NCI-H460 (cell line): ENCODE measurements at regions not wholly inside any gene's neighbourhood (a gene's known extent, or its start where the extent isn't known, plus 50 kb on each side); places are given as distances from the start of the nearest gene placed in this dataset.

Experiments used
- DNase-seq: peaks from one replicate; pipeline ENCODE4 v3.0.0-alpha.2; 2016; ENCODE audit warnings: low read depth; ENCODE audit errors: extremely low read depth

DNA sequence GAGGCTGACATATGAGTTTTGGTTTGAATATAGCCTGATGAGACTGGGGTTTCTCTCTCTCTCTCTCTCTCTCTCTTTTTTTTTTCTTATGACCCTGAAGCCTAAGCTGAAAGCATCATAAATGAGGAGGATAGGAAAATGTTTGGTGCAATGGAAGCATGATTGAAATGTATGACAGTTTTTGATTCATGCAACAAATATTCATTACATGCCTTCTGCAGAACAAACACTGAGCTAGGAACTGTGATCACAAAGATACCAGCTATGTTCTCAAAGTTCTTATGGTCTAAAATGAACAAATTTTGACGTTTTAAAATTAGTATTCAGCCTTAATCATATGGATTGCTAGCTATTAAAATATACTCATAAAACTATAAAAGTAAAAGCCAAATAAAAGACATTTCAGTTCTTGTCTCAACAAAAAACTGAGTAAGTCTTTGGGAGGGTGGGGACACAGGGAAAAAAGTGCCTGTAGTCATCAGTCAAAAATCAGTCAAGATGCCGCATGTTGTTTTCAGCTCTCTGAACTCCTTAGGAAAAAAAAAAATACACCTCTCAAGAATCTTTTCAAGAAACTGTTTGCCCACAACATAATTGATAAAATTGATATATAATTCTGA, 57.2 kb downstream of the NKX6-1 start:
- no peak for DNase-seq

DNA sequence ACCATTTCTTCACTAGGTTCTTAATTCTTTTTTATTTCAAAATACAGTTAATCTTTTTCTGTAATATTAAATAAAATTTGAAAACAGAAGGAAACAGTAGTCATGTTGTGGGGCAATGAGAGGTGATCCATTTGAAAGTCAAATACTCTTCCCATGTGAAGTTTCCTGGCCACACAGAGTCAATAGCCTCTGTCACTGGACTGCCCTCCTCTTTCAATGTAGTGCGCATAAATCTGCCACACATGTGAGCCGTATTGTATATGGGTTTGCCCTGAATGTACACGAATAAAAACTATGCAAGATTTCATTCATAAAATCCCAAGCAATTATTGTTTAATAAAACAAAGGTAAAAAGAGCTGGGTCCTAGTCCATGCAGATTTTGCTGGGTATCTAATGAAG, 59.1 kb downstream of the NKX6-1 start:
- DNase-seq: no peak

DNA sequence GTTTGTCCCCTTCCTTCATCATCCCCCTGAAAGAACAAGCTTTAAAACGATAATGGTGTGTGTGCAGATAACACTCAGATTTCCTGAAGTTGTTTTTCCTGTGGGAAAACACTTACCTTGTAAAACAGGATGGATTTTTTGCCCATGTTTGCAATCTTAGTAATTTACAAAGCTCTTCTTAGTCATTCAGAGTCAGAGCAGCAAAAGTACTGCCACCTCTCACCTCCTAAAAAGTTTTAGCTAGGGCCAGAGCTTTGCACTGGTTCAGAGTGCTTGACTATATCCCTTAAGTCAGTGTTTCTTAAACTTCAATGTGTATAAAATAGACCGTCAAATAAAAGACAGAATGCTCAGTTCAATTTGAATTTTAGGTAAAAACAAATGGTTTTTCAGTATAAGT, 62.3 kb downstream of the NKX6-1 start:
- no peak for DNase-seq

DNA sequence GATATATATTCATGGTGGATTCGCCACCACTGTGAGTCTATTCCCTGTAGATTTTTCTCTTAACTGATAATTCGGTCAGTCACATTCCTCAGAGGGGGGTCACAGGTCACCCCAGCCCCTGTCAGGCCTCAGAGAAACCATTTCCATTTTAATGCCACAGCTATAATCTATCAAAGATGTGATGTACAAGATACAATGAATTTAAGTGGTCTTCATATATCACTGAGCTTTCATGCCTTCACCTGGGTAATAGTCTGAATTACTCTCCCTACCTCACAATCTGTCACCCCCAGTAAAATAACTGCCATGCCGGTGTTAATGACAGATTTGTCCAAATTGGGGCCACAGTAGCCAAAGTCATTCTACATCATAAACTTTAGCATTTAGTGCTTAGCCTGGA, 64.7 kb downstream of the NKX6-1 start:
- no peak for DNase-seq

DNA sequence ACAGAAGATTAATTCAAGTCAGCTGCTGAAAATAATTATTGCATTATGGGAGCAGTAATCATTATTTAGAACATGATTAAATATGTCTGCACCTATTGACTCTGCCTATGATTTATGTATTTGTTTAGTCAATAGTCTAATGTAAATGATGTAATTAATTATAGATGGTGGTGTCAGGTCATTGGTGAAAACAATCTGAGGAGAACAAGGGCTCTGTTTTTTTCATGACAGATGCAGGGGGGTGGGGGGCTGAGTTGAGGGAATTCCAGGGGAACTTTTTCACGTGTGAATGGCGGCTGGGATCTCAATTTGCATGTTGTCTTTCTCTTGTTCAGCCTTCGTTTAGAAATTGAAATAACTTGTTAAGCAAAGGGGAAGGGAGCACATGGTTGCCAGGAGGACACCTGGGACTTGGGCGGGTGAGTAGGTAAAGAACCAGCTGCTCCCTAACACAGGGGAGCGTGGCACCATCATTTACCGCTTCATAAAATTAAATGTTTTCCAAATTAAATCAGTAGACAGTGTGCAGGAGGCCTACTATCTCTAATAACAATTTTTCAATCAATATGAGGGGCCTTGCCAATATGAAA, 65.4 kb downstream of the NKX6-1 start:
- no peak for DNase-seq

DNA sequence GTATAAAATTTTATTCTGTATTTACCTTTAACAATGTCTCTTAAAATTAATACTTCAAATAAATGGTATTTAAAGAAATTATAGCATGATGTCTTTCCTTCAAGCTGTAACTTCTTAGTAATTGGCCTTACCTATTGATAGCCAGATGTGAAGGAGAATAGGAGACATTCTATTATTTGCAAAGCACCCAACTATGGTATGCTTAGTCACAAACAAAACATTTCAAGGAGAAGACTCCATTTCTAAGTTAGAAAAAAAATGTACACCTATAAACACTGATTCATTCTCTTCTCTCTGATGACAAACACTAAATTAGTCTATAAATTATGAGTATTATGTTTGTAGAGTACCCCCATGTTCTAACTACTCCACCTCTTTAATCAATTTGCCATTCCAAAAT, 66.4 kb downstream of the NKX6-1 start:
- DNase-seq: no peak

DNA sequence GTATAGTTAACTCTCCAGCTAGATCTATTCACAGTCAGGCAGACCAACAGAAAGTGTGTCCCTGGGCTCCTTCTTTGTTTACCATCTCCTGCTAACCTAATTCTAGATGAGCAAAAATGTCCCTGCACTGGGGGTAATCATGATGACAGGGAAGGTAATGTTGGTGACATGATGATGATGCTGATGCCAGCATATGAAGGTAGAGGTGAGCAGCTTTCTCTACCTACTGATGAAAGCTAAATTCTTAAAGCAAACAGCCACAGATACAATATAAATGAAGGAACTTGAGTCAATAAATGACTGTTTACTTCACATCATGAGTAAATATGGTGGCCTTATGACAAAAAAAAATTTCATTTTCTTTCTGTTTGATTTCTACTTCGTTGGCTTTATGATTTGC, 78.5 kb downstream of the NKX6-1 start:
- no peak for DNase-seq

DNA sequence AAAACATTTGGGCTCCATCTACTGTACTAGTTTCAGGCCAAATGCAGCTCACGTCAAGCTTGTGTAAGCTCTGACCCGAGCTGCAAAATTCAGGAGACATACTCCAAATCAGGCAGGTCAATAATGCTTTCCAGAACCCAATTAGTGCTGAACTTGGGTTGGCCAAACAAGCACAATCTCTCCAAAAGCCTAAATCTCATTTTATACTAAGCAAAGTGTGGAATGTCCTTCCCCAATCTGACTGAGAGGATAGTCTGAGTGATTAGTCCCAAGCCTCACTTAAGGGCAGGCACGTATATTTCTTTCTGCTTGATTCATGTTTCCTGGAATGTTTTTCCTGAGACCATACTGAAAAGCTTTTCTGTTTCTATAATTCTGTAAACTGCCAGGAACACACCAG, 79.9 kb downstream of the NKX6-1 start:
- DNase-seq: no peak

DNA sequence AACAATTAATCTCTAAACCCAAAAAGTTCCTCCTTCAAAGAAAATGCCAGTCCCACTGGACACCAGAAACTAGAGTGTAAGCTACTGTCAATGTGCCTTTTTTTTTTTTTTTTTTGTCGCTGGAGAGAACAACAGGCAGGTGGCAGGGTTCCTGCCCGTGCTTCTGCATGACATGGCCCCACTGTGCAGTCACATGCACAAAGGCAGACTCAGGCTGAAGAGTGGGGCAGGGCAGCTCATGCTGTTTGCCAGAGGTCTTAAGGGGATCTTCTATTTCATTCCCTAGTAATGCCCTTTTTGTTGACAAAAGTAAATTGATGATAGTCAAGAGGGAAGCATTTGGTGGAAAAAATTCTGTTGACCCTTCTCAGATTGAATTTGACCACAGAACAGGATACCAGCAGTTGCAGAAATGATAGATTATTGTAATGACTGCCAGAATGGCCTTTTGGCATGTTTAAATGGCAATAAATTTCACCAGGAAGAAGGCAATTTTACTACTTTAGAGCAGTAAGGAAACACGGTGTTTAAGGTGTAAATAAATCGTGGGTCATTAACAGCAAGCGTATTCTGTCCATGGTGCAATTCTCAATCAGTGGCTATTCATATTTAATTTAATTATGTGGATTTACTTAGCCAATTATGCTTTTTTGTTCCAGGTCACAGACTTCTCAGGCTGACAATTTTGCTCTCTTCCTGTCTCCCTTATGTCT, 80.9 kb downstream of the NKX6-1 start:
- no peak for DNase-seq

DNA sequence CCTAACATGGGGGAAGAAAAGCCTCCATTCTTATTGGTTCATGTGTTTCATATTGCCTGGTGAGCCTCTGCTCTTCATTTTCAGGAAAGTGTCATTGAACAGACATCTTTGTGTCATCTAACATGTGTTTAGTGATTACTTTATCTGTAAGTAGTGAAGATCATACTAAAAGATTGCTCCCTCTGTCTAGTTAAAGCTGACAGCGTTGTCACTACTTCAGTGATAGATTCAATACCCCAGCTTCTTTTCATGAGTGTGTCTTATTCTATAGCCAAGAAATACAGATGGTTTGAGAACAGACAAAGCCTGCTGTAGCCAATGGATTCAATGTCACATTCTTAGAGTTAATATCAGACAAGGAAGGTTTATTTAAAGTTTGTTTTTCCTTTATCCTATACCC, 85.1 kb downstream of the NKX6-1 start:
- DNase-seq: no peak

DNA sequence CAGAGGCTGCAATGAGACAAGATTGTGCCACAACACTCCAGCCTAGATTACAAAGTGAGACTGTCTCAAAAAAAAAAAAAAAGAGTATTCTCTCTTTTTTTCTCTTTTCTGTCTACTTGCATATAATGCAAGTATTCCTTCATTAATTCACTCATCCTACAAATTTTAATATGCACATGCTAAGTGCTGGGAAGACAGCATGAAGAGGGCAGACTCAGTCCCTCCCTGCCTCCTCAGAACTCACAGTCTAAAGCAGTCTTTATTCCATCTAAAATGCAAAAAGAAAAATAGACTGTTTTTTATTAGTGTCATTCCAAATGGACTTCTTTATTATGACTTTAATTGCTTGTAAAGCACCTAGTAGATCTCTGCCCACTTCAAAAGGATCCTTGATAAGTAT, 85.6 kb downstream of the NKX6-1 start:
- no peak for DNase-seq

DNA sequence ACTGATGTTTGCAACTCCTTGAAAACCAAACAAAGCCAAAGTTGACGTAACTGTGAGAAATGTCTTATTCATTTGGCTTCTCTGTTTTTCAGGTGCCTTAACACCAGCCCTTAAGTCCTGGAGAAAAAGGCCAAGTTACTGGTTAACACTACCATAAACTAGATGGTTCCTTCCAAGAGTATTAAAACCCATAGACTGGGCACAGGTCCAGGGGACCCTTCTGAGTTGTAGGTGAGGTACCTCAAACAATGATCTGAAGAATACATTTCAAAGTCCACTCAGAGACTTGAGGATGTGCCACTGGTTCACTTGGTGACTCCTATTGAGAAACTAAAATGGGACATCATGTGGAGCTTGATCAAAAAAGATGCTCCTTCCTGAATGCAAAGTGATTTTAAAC, 87.0 kb downstream of the NKX6-1 start:
- no peak for DNase-seq

DNA sequence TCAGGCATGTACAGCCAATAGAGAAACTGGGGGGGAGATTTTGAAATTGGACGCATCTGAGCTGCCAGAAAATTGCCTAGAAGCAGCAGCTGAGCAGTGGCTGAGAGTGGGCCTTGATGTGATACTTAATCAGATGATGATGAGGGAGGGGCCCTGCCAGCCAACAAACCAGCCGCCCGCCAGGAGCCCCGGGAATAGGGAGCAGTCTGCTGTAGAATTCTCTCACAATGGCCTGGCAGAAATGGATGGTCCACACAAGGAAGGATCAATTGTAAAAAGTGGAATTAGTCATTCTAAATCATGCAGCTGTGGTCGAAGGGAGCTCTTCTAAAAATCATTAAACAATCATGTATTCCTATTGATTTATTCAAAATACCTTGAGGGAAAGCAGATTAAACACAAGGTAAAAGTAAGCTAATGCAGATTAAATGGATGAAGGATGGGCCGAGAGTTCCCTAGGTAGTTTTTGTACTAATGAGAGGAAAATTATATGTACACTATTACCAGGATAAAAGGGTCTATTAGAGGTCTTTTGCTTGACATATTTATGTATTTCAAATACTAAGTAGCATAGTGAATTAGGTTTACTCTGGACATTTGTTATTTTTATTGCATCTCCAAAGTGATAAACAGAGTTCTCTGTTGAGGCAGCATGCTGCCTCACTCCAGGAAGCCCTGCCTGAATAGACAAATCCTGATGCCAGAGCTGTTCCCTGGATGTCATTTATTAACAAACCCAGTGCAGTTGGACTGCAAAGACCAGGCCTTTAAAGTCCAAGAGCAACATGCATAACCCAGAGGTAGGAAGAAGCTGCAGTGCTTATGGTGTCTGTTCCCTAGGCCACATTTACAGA, 91.3 kb downstream of the NKX6-1 start:
- DNase-seq: no peak

DNA sequence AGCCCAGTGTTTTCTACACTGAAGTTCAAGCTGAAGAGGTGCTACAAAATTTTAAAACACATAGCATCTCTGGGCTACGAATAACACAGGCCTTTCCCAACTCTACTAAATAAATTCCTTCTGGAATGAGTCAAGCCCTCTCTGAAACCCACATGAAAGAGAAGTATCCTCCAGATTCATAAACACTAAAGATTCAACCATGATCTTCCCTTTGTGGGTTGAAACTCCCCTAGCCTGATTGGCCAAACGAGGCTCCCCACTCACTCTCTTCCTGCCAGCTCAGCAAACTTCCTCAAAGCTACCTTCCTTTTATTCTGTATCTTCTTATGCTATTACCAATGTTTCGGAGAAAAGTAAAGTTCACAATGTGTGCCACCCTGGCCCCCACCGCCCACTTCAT, 95.4 kb downstream of the NKX6-1 start:
- no peak for DNase-seq

DNA sequence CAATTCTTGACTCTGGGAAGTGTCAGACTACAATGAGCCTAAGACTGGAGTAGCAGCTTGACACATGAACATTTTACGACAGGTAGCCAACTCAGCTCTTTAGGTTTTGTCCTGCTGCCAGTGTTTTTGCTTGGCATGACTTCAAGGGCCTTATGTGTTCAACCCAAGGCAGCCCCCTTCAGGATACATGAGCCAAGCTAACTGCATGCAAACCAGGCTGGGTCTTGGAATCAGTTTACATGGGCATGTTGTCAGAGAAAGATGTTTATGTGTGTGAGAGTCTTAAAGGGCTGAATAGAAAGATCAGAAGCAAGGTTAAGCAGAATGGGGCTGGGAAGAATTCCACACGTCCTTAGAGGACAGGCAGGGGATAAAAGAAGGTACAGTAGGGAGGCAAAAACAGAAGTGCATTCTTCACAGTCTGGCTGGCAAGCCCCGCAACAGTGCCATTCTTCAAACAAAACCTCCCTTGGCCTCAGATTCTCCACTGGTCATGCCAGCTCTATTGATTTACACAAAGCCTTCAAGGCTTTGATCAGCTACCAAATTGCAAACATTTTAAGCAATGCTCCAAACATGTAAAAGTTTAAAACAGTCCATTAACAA, 97.3 kb downstream of the NKX6-1 start:
- DNase-seq: no peak

DNA sequence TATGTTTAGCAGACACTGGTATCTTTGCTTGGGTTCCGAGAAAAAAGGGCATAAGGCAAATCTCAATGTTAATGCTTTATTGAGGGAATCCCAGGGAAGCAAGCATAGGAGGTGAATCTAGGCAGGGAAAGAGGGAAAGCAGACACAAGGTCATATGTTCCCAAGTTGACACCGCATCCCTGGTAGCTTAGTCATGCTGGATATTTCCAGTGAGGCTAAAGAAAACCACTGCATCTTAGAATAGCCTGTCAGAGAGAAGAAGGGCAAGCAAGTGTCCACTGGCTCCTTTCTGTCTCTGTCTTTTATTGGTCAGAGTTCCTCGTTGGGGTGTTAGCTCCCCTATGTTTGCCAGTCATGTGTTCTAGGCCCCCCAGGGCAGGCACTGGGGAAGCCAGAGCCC, 104.7 kb downstream of the NKX6-1 start:
- no peak for DNase-seq

DNA sequence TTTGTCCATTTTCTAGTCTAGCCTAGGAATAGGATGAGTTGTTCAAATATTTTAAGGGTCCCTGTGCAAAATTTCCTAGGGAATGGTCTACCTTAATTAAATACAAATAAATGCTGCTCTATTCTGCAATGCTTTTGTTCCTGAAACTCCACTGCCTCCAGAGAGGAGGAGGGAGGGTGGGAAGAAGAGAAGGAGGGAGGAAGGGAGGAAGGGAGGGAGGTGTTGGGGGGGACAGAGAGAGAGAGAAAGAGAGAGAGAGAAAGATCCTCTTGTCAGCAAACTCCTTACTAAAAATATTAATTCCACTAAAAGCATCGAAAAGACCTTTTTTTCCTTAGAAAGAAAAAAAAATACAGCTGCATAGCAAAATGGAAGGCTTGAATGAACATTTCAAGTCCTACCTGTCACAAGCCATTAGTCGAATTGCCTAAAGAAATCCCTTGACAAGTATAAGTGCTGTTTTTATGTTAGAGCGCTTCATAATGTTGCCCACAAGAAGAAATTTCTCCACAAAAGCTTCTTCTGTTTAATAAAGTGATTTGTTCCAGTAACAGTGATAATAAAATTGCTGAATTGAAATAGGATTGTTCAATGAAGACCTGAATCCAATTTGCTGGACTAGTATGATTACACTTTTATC, 106.0 kb downstream of the NKX6-1 start:
- DNase-seq: no peak

DNA sequence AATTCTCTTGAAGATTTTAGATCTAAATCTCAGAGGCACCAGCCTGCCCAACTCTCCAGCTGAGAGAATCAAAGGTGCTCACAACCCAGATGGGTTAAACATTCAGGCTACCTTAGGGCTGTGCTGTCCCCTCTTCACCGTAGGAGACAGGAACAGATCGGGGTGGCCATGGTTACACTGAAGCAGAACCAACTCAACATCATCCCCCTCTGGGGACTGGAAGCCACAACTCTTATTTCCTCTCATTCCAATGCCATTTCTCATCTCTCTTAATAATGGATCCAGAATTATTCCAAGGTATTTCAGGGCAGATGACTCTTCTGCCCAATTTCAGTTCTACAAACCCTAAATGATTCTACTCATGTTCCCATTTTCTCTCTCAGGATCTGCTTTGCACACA, 109.7 kb downstream of the NKX6-1 start:
- DNase-seq: no peak

DNA sequence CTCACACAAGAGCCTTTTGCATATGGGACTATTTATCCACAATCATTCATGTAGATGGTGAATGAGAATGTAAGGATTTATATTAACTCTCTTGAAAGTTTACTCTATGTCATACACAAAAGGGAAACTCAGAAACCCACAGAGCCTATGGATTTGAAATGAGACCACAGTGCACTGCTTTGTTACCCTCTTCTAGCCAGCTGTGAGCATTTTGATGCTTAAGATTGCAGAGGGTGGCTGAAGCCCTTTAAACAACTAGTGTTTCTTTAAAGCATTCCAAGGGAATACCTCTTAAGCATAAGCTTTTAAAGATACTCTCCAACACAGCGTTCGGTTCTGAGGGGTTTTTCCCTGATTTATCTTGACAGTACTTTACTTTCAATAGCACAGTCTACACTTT, 113.9 kb downstream of the NKX6-1 start:
- DNase-seq: no peak

DNA sequence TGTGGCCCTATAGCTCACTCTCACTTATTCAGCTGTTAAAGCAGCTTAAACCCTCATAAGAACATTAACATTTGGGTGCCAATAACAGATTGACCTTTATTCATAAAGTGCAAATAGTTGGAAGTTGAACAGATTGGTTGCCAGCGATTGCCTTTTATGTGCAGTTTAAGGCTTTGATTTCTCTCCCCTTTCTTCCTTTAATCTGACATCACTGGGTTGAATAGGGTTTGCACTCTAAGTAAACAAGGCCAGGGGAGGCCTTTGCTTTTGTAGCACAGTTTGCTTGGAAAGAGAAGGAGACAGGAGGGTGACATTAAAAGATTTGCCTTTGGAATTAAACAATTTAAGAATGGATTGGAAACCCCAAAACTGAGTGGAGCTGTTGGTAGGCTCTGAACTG, 114.3 kb downstream of the NKX6-1 start:
- DNase-seq: no peak

DNA sequence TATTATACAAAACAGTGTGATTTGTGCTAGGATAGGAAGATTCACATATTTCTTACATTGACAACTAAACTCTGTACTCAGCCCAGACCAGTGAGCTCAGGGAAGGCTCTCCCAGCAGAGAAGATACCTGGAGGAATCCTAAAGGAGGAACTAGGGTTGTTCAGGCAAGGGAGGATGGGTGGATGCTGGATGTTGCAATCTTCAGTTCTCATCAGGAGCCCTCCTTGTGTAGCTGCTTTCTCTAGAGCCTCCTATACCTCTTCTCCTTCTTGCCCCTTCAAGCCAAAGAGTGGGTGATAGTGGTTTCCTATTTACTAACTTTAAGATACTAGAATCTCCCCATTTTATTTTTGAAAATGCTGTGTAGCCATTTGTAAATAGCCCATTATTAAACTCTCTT, 117.3 kb downstream of the NKX6-1 start:
- DNase-seq: no peak
